HepG2 (cell line): ENCODE measurements at regions not wholly inside any gene's neighbourhood (a gene's known extent, or its start where the extent isn't known, plus 50 kb on each side); places are given as distances from the start of the nearest gene placed in this dataset.

Source experiments
- CAMTA2 ChIP-seq: sonication (generic); formaldehyde crosslinking; IDR thresholded peaks from 2 replicates; pipeline ENCODE4 v1.4.0; 2020; ENCODE audit warnings: mild to moderate bottlenecking, missing genetic modification reagents, borderline replicate concordance
- EED ChIP-seq: sonication (generic); formaldehyde crosslinking; IDR thresholded peaks from 2 replicates; pipeline ENCODE4 v1.5.0; 2020; ENCODE audit warnings: mild to moderate bottlenecking, missing genetic modification reagents
- SALL2 ChIP-seq: sonication (generic); formaldehyde crosslinking; IDR thresholded peaks from 2 replicates; pipeline ENCODE4 v1.8.1; 2023; ENCODE audit warnings: mild to moderate bottlenecking, missing genetic modification reagents, inconsistent platforms
- TEAD3 ChIP-seq: optimal IDR thresholded peaks from 2 replicates; pipeline ENCODE3; 2016; ENCODE audit warnings: borderline replicate concordance
- ZBTB1 ChIP-seq: sonication (generic); formaldehyde crosslinking; IDR thresholded peaks from 2 replicates; pipeline ENCODE4 v1.4.0; 2020; ENCODE audit warnings: missing genetic modification reagents, borderline replicate concordance
- ZNF572 ChIP-seq: sonication (generic); formaldehyde crosslinking; IDR thresholded peaks from 2 replicates; pipeline ENCODE4 v1.5.1; 2020; ENCODE audit warnings: mild to moderate bottlenecking, missing genetic modification reagents

GRCh38 chr12:16756833-16757555 is 151.0 kb upstream of the LMO3 start:
- TF ChIP-seq ZBTB1 (CRISPR knock-in tag), result no peak
- no peak for TF ChIP-seq CAMTA2 (CRISPR knock-in tag)
- no peak for TF ChIP-seq EED (CRISPR knock-in tag)
- no peak for TF ChIP-seq TEAD3
- no peak for TF ChIP-seq SALL2
- TF ChIP-seq ZNF572 (CRISPR knock-in tag), result no peak
